OCI-LY7 (cell line): ENCODE measurements at regions not wholly inside any gene's neighbourhood (a gene's known extent, or its start where the extent isn't known, plus 50 kb on each side); places are given as distances from the start of the nearest gene placed in this dataset.

ENCODE experiments used
- EZH2phosphoT487 ChIP-seq: fragments of 200-600 bp; sonication (generic); IDR thresholded peaks from 2 replicates; pipeline ENCODE4 v1.6.1; 2018; ENCODE audit warnings: low read depth, borderline replicate concordance, mild to moderate bottlenecking, mixed run types, antibody characterized with exemption, low read length, moderate library complexity, mixed read lengths
- TF ChIP-seq, protein P1 (sequence below): fragments of 200-600 bp; sonication (generic); conservative IDR thresholded peaks from 2 replicates; pipeline ENCODE4 v1.5.1; 2014; ENCODE audit warnings: mild to moderate bottlenecking, antibody characterized with exemption, low read length, moderate library complexity, mixed read lengths

- TF ChIP-seq, protein P1, sequence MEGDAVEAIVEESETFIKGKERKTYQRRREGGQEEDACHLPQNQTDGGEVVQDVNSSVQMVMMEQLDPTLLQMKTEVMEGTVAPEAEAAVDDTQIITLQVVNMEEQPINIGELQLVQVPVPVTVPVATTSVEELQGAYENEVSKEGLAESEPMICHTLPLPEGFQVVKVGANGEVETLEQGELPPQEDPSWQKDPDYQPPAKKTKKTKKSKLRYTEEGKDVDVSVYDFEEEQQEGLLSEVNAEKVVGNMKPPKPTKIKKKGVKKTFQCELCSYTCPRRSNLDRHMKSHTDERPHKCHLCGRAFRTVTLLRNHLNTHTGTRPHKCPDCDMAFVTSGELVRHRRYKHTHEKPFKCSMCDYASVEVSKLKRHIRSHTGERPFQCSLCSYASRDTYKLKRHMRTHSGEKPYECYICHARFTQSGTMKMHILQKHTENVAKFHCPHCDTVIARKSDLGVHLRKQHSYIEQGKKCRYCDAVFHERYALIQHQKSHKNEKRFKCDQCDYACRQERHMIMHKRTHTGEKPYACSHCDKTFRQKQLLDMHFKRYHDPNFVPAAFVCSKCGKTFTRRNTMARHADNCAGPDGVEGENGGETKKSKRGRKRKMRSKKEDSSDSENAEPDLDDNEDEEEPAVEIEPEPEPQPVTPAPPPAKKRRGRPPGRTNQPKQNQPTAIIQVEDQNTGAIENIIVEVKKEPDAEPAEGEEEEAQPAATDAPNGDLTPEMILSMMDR, result no peak
- no peak for TF ChIP-seq EZH2phosphoT487
These were observed 204.9 kb downstream of the AASDH start for GRCh38 chr4:56182356-56182755.
